Breast epithelium (tissue), 4 donors: ENCODE measurements at regions not wholly inside any gene's neighbourhood (a gene's known extent, or its start where the extent isn't known, plus 50 kb on each side); places are given as distances from the start of the nearest gene placed in this dataset.

Experiments used
- DNase-seq, 2 donors: peaks; one replicate each; pipeline ENCODE4 v3.0.0-alpha.2; 2019; ENCODE audit warnings: low spot score in 2 of 2
- H3K27ac ChIP-seq, 2 donors: fragments of 200-600 bp; sonication (generic) in 1 of 2; one replicate each; pipeline ENCODE4 v1.5.1; 2016 to 2019; ENCODE audit warnings: mild to moderate bottlenecking in 1 of 2
- H3K27me3 ChIP-seq, 2 donors: fragments of 200-600 bp; sonication (generic) in 1 of 2; one replicate each; pipeline versions ENCODE4 v1.5.1 to v1.6.0; 2017 to 2019; ENCODE audit warnings: control low read depth in 1 of 2, mild to moderate bottlenecking in 1 of 2
- H3K36me3 ChIP-seq: fragments of 200-600 bp; one replicate; pipeline ENCODE4 v1.5.1; 2019
- H3K4me1 ChIP-seq, 2 donors: fragments of 200-600 bp; sonication (generic); one replicate each; pipeline ENCODE4 v1.5.1; 2016 to 2019; ENCODE audit warnings: control low read depth in 1 of 2
- H3K4me3 ChIP-seq, 3 donors: fragments of 200-600 bp; sonication (generic); 1 replicate in 2 of 3; 2 replicates in 1 of 3; pipeline ENCODE4 v1.5.1; 2016 to 2019; ENCODE audit warnings: mild to moderate bottlenecking in 3 of 3, moderate library complexity in 2 of 3
- H3K9me3 ChIP-seq, 2 donors: fragments of 200-600 bp; sonication (generic) in 1 of 2; one replicate each; pipeline ENCODE4 v1.5.1; 2016 to 2019; ENCODE audit warnings: control low read depth in 1 of 2
- CTCF ChIP-seq, 3 donors: fragments of 450-650 bp; IDR thresholded peaks; one replicate each; pipeline ENCODE4 v1.5.1; 2016 to 2017; ENCODE audit warnings: antibody characterized with exemption in 3 of 3, mild to moderate bottlenecking in 3 of 3, moderate library complexity in 3 of 3
- POLR2A ChIP-seq: fragments of 450-650 bp; IDR thresholded peaks from one replicate; pipeline ENCODE4 v1.6.1; 2016; ENCODE audit warnings: antibody characterized with exemption, mild to moderate bottlenecking, moderate library complexity
- POLR2AphosphoS5 ChIP-seq, 3 donors: sonication (generic); formaldehyde crosslinking; IDR thresholded peaks; one replicate each; pipeline ENCODE4 v1.6.1; 2017; ENCODE audit warnings: antibody characterized with exemption in 3 of 3
- intact Hi-C: fragments of 100-400 bp; cut with DNase I; formaldehyde crosslinking; loops from one replicate; pipeline ENCODE4 v1.15.1; 2023; ENCODE audit warnings: low total_unique reads

GRCh38 chr6:98358173-98358572 is 476.2 kb upstream of the POU3F2 start:
- H3K27ac ChIP-seq, result no peak overlapping the region
- H3K4me1 ChIP-seq, result no peaks in the 10 kb centered on the region
- no peak overlapping the region for H3K4me3 ChIP-seq
- intact Hi-C loops, result no loop called here
- H3K36me3 ChIP-seq, result no peaks in the 10 kb centered on the region
- H3K27me3 ChIP-seq, result no peaks in the 10 kb centered on the region
- no peak for DNase-seq
- no peaks in the 10 kb centered on the region for H3K9me3 ChIP-seq
- TF ChIP-seq POLR2AphosphoS5 (IDR thresholded peaks at IDR 0.05) (no peak), POLR2A (no peak), CTCF (IDR thresholded peaks at IDR 0.05) (no peak)

- Histone ChIP-seq H3K4me3 (no peak overlapping the region), H3K9me3 (no peaks in the 10 kb centered on the region), H3K4me1 (no peaks in the 10 kb centered on the region), H3K27me3 (no peaks in the 10 kb centered on the region), H3K36me3 (no peaks in the 10 kb centered on the region), H3K27ac (no peak overlapping the region)
- TF ChIP-seq POLR2A (no peak), CTCF (IDR thresholded peaks at IDR 0.05) (no peak), POLR2AphosphoS5 (IDR thresholded peaks at IDR 0.05) (no peak)
- DNase-seq, result no peak
- intact Hi-C loops, result no loop called here
These were observed 468.0 kb upstream of the POU3F2 start for GRCh38 chr6:98366371-98366770.

- H3K4me3 ChIP-seq, result no peak overlapping the region
- no peak for DNase-seq
- no peaks in the 10 kb centered on the region for H3K36me3 ChIP-seq
- no peaks in the 10 kb centered on the region for H3K9me3 ChIP-seq
- intact Hi-C loops, result no loop called here
- H3K27ac ChIP-seq, result no peak overlapping the region
- H3K27me3 ChIP-seq, result no peaks in the 10 kb centered on the region
- TF ChIP-seq POLR2A (no peak), CTCF (IDR thresholded peaks at IDR 0.05) (no peak), POLR2AphosphoS5 (IDR thresholded peaks at IDR 0.05) (no peak)
- no peaks in the 10 kb centered on the region for H3K4me1 ChIP-seq
These were observed 453.8 kb upstream of the POU3F2 start for GRCh38 chr6:98380589-98380988.

GRCh38 chr6:98382246-98382645 is 452.1 kb upstream of the POU3F2 start:
- intact Hi-C loops, result no loop called here
- no peak overlapping the region for H3K27ac ChIP-seq
- TF ChIP-seq POLR2AphosphoS5 (IDR thresholded peaks at IDR 0.05), result no peak
- no peak for TF ChIP-seq POLR2A
- no peak for TF ChIP-seq CTCF (IDR thresholded peaks at IDR 0.05)

GRCh38 chr6:98384334-98384733 is 450.0 kb upstream of the POU3F2 start:
- TF ChIP-seq POLR2A (no peak), POLR2AphosphoS5 (IDR thresholded peaks at IDR 0.05) (no peak), CTCF (IDR thresholded peaks at IDR 0.05) (no peak)
- Histone ChIP-seq H3K9me3 (no peaks in the 10 kb centered on the region), H3K27ac (no peak overlapping the region), H3K4me3 (no peak overlapping the region), H3K4me1 (no peaks in the 10 kb centered on the region), H3K27me3 (no peaks in the 10 kb centered on the region), H3K36me3 (no peaks in the 10 kb centered on the region)
- intact Hi-C loops, result no loop called here
- DNase-seq, result no peak

More at GRCh38 chr6:98382246-98382645, 452.1 kb upstream of the POU3F2 start:
- Histone ChIP-seq H3K4me3 (no peak overlapping the region), H3K36me3 (no peaks in the 10 kb centered on the region), H3K9me3 (no peaks in the 10 kb centered on the region), H3K4me1 (no peaks in the 10 kb centered on the region), H3K27me3 (no peaks in the 10 kb centered on the region)
- no peak for DNase-seq
